ENCODE measurements at regions not wholly inside any gene's neighbourhood (a gene's known extent, or its start where the extent isn't known, plus 50 kb on each side); places are given as distances from the start of the nearest gene placed in this dataset.

DNA sequence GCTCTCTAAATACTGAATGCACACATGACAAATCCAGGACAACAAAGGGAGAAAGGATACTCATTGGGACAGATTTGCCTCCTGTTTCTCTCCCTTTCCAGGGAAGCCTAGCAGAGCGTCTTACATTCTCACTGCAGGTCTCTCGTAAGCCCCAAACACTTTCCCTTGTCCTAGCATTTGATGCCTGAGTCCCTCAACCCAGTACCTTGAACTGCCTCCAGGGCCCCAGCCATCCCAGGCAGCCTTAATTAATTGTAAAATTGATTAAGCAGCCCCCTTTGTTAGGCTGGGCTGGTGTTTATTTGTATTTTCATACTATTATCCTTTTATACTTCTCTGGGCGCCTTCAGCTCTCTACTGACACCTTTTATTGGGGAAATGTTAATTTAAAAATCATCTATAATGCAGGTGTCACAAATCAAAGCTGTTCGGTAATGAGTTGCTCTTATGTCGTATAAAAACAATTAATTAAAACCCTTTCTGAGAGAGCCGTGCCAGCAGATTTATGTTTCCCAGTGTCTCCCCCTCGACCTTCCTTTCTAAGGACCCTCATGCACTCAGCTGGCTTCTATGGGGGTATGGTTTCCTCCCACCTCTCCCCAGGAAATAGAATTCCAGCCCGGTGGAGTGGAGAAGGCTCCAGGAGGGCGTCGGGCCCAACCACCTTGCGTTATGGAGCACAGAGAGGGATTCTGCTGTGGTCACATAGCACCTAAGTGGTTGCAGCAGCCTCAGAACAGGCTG is 243.8 kb downstream of the RPS24 start:
- DNase-seq = no peak

DNA sequence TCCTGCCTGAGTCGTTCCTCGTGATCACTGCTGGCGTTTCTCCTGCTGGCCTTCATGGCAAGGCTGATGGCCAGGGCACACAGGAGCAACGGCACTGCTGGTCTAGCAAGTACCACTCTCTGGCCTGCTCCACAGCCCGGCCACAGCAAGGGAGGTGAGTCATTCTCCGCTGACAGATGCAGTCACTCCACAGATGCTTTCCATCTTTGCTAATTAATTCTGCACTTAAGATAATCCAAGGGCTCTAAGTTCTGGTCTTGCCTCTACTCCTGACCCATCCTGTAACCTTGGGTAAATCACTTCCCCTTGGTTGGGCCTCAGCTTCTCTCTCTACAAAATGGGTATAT is 244.4 kb downstream of the RPS24 start:
- DNase-seq = no peak

DNA sequence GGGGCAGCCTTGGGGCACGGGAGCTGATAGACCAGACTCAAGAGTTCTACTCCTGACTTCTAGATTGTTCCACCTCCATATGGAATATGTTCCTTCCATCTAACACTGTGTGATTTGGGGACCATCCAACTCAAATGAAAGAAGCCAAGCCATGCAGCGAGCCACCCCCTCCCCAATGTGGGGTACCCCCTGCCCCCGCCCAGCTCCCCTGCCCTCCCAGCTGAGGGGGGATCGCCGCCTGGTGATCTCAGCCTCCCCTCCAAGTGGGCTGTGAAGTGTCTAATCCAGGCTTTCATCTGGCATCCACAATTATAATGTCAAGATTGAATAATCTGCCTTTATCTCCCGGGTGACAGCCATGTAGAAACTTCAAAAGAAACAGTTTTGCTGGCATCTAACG is 246.1 kb downstream of the RPS24 start:
- no peak for DNase-seq

- DNase-seq = no peak
Observed at GRCh38 chr10:78280604-78281003, 246.9 kb downstream of the RPS24 start.

GRCh38 chr10:78281627-78282026 is 248.0 kb downstream of the RPS24 start:
- DNase-seq = no peak

- DNase-seq = no peak
Observed at GRCh38 chr10:78283069-78283682, 249.5 kb downstream of the RPS24 start.

DNA sequence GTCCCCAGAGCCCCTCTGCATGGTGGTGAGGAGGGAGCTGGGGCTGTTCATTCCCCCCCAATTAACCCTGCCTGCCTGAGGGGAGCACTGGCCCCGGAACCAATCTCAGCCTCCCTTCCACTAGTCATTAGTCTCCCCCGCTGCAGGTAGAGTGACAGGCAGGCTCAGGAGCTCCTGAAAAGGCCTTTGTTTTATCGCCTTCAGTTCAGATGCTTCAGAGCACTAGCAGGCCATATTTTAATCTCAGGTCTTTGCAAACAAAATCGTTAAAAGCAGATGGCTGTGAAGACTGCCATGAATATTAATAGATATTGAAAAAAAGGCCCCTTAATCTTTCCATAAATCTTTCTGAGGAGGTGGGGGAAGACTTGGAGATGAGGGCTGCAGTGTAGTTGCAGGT is 250.7 kb downstream of the RPS24 start:
- no peak for DNase-seq

DNA sequence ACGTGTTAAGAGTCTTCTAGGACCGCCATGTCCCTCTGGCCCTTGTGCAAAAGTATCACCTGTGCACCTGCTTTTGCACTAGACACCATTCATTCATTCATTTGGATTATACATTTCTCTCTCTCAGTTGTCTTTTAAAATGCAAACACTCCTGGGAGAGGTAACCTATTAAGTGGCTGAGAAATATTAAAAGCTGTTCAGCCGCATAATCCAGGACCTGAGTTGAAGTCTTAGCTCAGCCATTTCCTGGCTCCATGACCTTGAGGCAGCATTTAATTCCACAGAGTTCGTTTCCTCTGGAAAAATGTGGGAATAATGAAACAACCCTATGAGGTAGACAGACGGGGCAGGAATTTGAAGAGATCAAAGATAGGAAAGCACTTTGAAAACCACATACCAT is 251.6 kb downstream of the RPS24 start:
- no peak for DNase-seq

GRCh38 chr10:78286186-78286585 is 252.5 kb downstream of the RPS24 start:
- no peak for DNase-seq

DNA sequence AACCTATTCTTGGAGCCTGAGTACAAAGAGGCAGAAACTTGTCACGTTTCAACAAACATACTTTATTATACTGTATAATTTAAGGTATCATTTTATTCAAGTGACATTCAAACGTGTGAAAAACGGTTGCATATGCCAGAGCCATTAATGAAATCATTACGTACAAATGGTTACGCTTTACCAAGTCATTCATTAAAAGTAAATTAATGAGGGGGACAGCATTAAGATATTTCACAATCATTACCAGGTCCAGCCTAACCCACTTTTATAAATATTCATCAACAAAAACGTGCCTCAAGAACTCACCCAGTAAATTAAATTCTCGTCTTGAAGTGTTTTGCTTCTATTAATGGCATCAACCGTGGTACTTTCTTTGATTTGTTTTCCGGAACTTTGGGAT is 253.0 kb downstream of the RPS24 start:
- no peak for DNase-seq

GRCh38 chr10:78287618-78288017 is 254.0 kb downstream of the RPS24 start:
- no peak for DNase-seq

DNA sequence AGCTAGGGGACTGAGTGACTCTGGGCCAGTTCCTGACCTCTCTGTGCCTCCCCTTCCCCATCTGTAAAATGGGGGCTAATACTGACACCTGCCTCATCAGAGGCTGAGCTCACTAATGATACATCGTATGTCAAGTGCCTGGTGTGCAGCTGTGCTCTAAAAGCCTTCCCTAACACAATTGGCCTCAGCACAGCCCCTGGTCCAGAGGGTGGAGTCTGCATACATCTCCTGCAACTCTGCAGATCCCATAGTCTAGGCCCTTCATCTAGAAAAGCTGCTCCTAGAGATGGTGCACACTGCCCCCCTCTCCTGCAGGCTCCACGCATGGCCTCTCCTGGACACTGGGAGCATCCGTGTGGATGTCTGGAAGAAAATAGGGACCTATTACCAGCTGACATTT is 255.0 kb downstream of the RPS24 start:
- DNase-seq = no peak

DNA sequence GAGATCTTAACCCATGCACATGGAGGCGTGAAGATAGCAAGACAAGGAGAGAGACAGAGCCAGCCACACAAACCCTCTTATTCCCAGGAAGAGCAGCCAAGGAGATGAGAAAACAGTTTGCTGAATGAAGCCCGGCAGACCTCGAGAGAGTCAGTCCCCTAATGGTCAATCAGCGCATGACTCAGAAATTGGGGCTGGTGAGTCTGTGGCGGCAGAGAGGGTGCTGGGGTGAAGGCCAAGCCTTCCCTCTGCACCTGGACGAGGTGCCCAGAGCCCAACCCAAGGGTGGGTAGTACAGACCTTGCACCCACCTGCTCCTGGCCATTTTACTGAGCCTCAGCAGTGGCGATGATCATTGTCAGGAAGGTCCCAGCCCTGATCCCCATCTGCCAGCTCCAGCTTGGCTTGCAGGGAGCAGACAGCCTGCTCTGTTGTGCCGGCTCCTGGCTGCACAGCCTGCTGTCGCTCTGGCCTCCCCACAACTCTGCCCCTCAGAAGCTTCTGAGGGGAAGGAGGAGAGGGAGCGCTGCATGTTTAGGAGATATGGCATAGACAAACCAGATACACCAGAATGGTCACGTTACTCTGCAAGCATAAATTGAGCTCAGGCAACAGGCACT is 256.6 kb downstream of the RPS24 start:
- no peak for DNase-seq

- no peak for DNase-seq
Observed at GRCh38 chr10:78291722-78292121, 258.1 kb downstream of the RPS24 start.

DNA sequence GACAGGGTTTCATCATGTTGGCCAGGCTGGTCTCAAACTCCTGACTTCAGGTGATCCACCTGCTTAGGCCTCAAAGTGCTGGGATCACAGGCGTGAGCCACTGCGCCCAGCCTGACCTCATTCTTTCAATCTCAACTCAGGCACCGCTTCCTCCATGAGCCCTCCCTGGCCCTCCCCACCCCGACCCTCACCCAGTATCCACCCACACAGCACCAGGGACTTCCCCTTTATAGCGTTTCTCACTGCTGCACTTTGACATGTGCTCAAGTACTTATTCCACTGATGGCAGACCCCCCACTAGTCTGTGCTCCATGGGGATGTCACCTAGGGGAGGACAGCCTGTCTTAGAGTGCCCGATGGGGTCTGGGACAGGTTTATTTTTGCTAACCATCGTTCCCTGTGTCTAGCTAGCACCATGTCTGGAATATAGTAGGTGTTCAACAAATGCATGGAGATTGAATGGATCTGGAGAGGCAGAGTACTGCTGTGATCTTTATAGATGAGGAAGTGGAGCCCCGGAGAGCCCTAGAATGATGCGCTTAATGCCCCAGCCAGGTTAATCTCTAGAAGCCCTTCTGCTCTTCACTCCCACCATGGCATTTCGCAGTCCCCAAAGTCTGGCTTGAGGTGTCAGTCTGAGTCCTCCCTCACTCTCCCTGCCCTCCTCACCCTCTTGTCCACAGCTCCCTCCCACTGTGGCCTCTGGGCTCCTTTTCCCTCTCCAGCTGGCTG is 258.8 kb downstream of the RPS24 start:
- DNase-seq = no peak

DNA sequence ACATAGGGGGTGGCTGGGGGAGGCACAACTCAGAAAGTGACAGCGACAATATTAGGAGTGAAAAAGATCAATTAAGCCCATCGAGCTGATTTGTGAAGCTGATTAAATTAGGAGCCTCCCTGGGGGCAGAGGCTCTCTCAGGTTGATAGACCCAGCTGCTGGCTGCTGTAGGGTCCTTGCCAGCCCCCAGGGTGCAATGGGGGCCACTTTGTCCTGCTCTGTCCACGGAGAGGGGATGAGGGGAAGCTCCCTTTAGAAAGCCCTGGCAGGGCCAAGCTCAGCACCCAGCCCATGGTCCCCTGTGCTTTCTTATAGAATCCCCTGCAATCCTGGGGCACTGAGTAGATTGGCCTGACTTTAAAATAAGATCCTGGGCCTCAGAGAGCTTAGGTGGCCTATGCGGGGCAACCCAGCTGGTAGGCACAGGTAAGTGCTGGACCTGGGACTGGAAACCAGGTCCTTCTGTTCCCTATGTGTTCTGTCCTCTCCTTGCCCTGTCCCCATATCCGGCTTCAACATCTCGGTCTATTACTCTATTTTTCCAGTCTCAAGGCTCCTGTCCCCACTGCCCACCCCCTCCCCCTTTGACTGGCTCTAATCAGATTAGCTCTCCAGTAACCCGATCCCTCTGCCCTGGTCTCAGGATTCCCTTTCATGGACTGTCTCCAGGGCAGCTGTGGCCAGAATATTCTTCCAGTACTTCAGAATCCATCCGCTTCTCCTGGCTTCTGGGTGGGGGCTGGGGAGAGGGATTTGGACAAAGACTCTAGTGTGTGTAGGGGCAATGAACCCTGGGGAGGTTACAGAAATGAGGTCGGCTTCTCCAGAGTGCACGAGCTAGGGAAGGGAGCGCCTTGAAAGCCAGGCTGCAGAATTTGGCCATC is 259.6 kb downstream of the RPS24 start:
- DNase-seq = no peak

GRCh38 chr10:78295242-78295641 is 261.6 kb downstream of the RPS24 start:
- DNase-seq = no peak

DNA sequence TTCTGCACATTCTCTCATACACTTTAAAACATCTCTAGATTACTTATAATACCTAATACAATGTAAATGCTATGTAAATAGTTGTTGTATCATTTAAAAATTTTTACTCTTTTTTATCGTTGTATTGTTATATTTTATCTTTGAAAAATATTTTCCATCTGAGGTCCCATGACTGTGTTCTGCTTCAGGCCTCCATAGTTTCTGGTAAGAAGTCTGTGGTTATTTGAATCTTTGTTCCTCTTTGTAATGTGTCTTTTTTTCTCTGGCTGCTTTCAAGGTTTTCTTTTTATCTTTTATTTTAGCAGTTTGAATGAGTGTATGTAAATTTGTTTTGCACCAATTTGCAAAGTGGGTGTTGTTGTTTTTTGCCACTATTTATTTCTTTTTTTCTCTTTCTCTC is 263.1 kb downstream of the RPS24 start:
- no peak for DNase-seq

GRCh38 chr10:78297997-78298396 is 264.3 kb downstream of the RPS24 start:
- no peak for DNase-seq

DNA sequence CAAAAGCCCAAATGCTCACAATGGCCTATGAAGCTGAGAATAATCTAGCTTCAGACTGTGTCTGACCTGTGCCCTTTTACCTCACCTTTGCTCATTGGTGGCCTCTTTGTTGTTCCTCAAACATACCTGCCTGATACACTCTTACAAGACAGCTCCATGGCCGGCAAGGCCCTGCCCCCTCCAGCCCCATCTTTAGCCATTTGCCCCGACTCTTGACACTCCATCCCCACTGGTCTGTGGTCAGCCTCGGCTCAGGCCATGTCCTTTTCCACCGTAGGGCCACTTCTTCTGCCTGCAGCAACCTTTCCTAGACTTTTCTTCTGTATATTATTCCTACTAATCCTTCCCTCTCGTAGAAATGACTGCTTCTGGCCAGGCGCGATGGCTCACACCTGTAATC is 265.2 kb downstream of the RPS24 start:
- DNase-seq = no peak

- no peak for DNase-seq
Observed at GRCh38 chr10:78299851-78300468, 266.3 kb downstream of the RPS24 start.

DNA sequence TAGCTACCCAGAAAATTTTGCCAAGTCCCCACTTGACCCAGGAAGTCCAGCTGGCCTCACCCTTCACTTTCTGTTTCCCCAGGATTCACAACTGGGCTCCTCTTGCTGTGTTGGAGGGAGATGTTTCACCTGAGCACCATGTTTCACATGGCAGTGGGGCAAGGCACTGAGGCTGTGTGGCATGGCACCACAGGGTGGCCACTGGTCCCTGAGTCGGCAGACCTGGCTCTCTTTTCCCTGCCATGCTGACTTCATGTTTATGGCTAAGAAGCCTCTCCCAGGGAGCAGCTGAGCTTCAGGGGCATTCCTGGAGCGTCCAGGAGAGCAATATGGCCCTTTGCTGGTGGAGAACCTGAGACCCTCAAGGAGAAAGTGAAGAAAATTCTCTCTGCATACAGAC is 266.9 kb downstream of the RPS24 start:
- DNase-seq = no peak
